Spleen (tissue), 11 donors: ENCODE measurements at regions not wholly inside any gene's neighbourhood (a gene's known extent, or its start where the extent isn't known, plus 50 kb on each side); places are given as distances from the start of the nearest gene placed in this dataset.

Experiments used
- DNase-seq: peaks from one replicate; pipeline ENCODE4 v3.0.0-alpha.2; 2020
- H3K27ac ChIP-seq, 8 donors: fragments of 200-600 bp; sonication (generic) in 7 of 8; 1 replicate in 4 of 8; 2 replicates in 4 of 8; pipeline versions ENCODE4 v1.5.0 to v1.8.0; 2016 to 2021; ENCODE audit warnings: inconsistent platforms in 4 of 8, mild to moderate bottlenecking in 4 of 8, moderate library complexity in 1 of 8
- H3K27me3 ChIP-seq, 7 donors: fragments of 200-600 bp; sonication (generic) in 6 of 7; replicated peaks in 1 of 7; 1 replicate in 4 of 7; 2 replicates in 3 of 7; pipeline versions ENCODE4 v1.5.0 to v1.8.0; 2016 to 2021; ENCODE audit warnings: inconsistent platforms in 3 of 7, mild to moderate bottlenecking in 1 of 7
- H3K36me3 ChIP-seq, 6 donors: fragments of 200-600 bp; sonication (generic) in 5 of 6; 1 replicate in 4 of 6; 2 replicates in 2 of 6; pipeline versions ENCODE4 v1.5.0 to v1.8.0; 2016 to 2021; ENCODE audit warnings: inconsistent platforms in 2 of 6
- H3K4me1 ChIP-seq, 6 donors: fragments of 200-600 bp; sonication (generic) in 5 of 6; 1 replicate in 3 of 6; 2 replicates in 3 of 6; pipeline versions ENCODE4 v1.5.0 to v1.8.0; 2016 to 2021; ENCODE audit warnings: inconsistent platforms in 3 of 6
- H3K4me3 ChIP-seq, 8 donors: fragments of 200-600 bp; sonication (generic) in 7 of 8; 1 replicate in 4 of 8; 2 replicates in 4 of 8; pipeline versions ENCODE4 v1.5.0 to v1.8.0; 2016 to 2021; ENCODE audit warnings: inconsistent platforms in 4 of 8, mild to moderate bottlenecking in 4 of 8, moderate library complexity in 2 of 8
- H3K9me3 ChIP-seq, 8 donors: fragments of 200-600 bp; sonication (generic) in 7 of 8; 1 replicate in 4 of 8; 2 replicates in 4 of 8; pipeline versions ENCODE4 v1.5.0 to v1.8.0; 2016 to 2021; ENCODE audit warnings: inconsistent platforms in 4 of 8
- CTCF ChIP-seq, 11 experiments: fragments of 200-600 bp in 7 of 11; fragments of 450-650 bp in 4 of 11; sonication (generic) in 4 of 11; IDR thresholded peaks in 8 of 11; conservative IDR thresholded peaks in 3 of 11; 1 replicate in 7 of 11; 2 replicates in 4 of 11; pipeline versions ENCODE4 v1.4.0 to v1.8.0; 2016 to 2021; ENCODE audit warnings: antibody characterized with exemption in 11 of 11, inconsistent platforms in 4 of 11, mild to moderate bottlenecking in 1 of 11
- POLR2A ChIP-seq, 3 donors: fragments of 450-650 bp; IDR thresholded peaks; one replicate each; pipeline ENCODE4 v1.5.1; 2017; ENCODE audit warnings: antibody characterized with exemption in 3 of 3, mild to moderate bottlenecking in 1 of 3
- POLR2AphosphoS5 ChIP-seq, 3 donors: sonication (generic); formaldehyde crosslinking; IDR thresholded peaks; one replicate each; pipeline ENCODE4 v1.5.1; 2017; ENCODE audit warnings: antibody characterized with exemption in 3 of 3
- WGBS, 5 donors: extraction: QIAGEN DNeasy Blood & Tissue Kit in 3 of 5; methylation state at CpG; one replicate each; pipeline versions ENCODE4 v1.1.5 to v1.1.7; 2013 to 2018; 5-methylcytosine and 5-hydroxymethylcytosine counted together
- intact Hi-C: fragments of 100-400 bp; cut with DNase I; formaldehyde crosslinking; loops from one replicate; pipeline ENCODE4 v1.15.0; 2023; ENCODE audit warnings: low total_unique reads
- donor health status: healthy with polysubstance abuse.
- donor health status: DM: no; HTN: no; CAD: no; lungs with moderate emphysema.
- donor health status: DM: no; HTN: no; CAD: no.
- donor health status: Bipolar disorder and iron deficiency.
- donor health status: healthy.
- donor health status: DM: no; HTN: no; CAD: no.
- donor health status: DM: yes; HTN: yes; CAD: no.

GRCh38 chr21:41684381-41685245, 82.2 kb downstream of the RIPK4 start:
- peaks cover 0 to 71% (median 0%) of the 10 kb centered on the region in 7 donors for H3K27me3 ChIP-seq
- no peak overlapping the region for H3K4me3 ChIP-seq
- H3K27ac ChIP-seq = no peak overlapping the region
- DNase-seq = no peak
- WGBS, 5 donors = 67 to 77% (median 70%) methylated on average over 26 of the region's 26 CpGs
- no peaks in the 10 kb centered on the region for H3K36me3 ChIP-seq
- no peaks in the 10 kb centered on the region for H3K4me1 ChIP-seq
- peaks cover 0 to 4% (median 0%) of the 10 kb centered on the region in 8 donors for H3K9me3 ChIP-seq
- intact Hi-C loops = no loop called here
- TF ChIP-seq POLR2AphosphoS5 (IDR thresholded peaks at IDR 0.05) (no peak), CTCF (IDR thresholded peaks at IDR 0.05 in 8 of 11, conservative IDR thresholded peaks at IDR 0.05 in 3 of 11) (no peak), POLR2A (IDR thresholded peaks at IDR 0.05) (no peak)

DNA sequence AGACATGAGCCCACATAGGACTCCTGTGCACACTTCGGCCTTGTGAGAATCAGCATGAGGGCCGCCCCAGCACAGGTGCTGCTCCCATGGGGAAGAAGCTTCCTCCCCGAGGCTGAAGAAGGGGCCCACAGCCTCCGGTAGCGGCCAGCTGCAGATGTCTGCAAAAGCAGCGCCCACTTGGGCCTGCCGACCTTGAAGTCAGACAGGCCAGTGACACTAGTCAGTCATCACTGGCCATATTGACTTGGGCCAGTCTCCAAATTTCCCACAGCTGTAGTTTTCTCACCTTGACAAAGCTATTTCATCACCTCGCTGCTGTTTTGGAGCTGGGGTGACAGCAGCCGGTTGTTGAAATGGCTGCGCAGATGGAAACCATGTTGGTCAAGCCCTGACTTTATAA, 83.0 kb downstream of the RIPK4 start:
- H3K27ac ChIP-seq = no peak overlapping the region
- no peak overlapping the region for H3K4me3 ChIP-seq
- 71 to 81% (median 80%) methylated on average over 9 to 10 of the region's 10 CpGs for WGBS, 5 donors
- peaks cover 0 to 5% (median under 1%) of the 10 kb centered on the region in 6 donors for H3K4me1 ChIP-seq
- no peaks in the 10 kb centered on the region for H3K36me3 ChIP-seq
- TF ChIP-seq CTCF (IDR thresholded peaks at IDR 0.05 in 8 of 11, conservative IDR thresholded peaks at IDR 0.05 in 3 of 11) (no peak), POLR2A (IDR thresholded peaks at IDR 0.05) (no peak), POLR2AphosphoS5 (IDR thresholded peaks at IDR 0.05) (no peak)
- H3K9me3 ChIP-seq = no peaks in the 10 kb centered on the region
- peak; percentile 56 for DNase-seq
- H3K27me3 ChIP-seq = peaks cover 0 to 78% (median 0%) of the 10 kb centered on the region in 7 donors
- intact Hi-C loops = no loop called here

- Histone ChIP-seq H3K27me3 (peaks cover 0 to 86% (median 0%) of the 10 kb centered on the region in 7 donors), H3K9me3 (no peaks in the 10 kb centered on the region), H3K4me1 (peaks cover 0 to 5% (median 2%) of the 10 kb centered on the region in 6 donors), H3K4me3 (no peak overlapping the region), H3K27ac (no peak overlapping the region), H3K36me3 (no peaks in the 10 kb centered on the region)
- WGBS, 5 donors = 73 to 87% (median 82%) methylated on average over 15 to 17 of the region's 17 CpGs
- peak; percentile 57 for DNase-seq
- TF ChIP-seq POLR2A (IDR thresholded peaks at IDR 0.05) (no peak), CTCF (IDR thresholded peaks at IDR 0.05 in 8 of 11, conservative IDR thresholded peaks at IDR 0.05 in 3 of 11) (no peak), POLR2AphosphoS5 (IDR thresholded peaks at IDR 0.05) (no peak)
- intact Hi-C loops = no loop called here
These were observed 84.1 kb downstream of the RIPK4 start for GRCh38 chr21:41682719-41683179.
